CD4-positive, alpha-beta T cell (primary cell): ENCODE measurements at regions not wholly inside any gene's neighbourhood (a gene's known extent, or its start where the extent isn't known, plus 50 kb on each side); places are given as distances from the start of the nearest gene placed in this dataset.

Source experiments
- ATAC-seq: fragments of 200-7000 bp; cut with Tn5 transposase; one replicate; pipeline ENCODE4 v1.10.0; 2022; ENCODE audit warnings: mild to moderate bottlenecking; ENCODE audit not compliant: poor library complexity
- CTCF ChIA-PET: fragments of 350-600 bp; sonication (Branson Sonifier 250); formaldehyde crosslinking; loops from one replicate; lab custom pipeline; 2021; ENCODE audit warnings: antibody characterized with exemption, inconsistent platforms; lab: Charles Lee
- POLR2A ChIA-PET: fragments of 350-600 bp; sonication (Branson Sonifier 250); formaldehyde crosslinking; loops from one replicate; lab custom pipeline; 2021; ENCODE audit warnings: antibody characterized with exemption, inconsistent platforms; lab: Charles Lee
- DNase-seq, 14 experiments: peaks; one replicate each; pipeline ENCODE4 v3.0.0-alpha.2; 2013 to 2020; ENCODE audit warnings: mixed read lengths in 2 of 14
- H3K27ac ChIP-seq, 2 donors: one replicate each; pipeline versions ENCODE4 v1.5.1 to v1.7.0; 2013; ENCODE audit warnings: low read length in 2 of 2, low read depth in 1 of 2, mild to moderate bottlenecking in 1 of 2
- H3K27me3 ChIP-seq, 2 experiments: 1 replicate in 1 of 2; 2 replicates in 1 of 2; pipeline versions ENCODE4 v1.6.1 to v1.7.0; 2013; ENCODE audit warnings: low read length in 2 of 2, control low read depth in 1 of 2, mild to moderate bottlenecking in 1 of 2, moderate library complexity in 1 of 2; ENCODE audit not compliant: insufficient read depth in 2 of 2, control insufficient read depth in 1 of 2
- H3K36me3 ChIP-seq: one replicate; pipeline ENCODE4 v1.6.1; 2013; ENCODE audit warnings: low read length, control low read depth; ENCODE audit not compliant: insufficient read depth
- H3K4me1 ChIP-seq: one replicate; pipeline ENCODE4 v1.6.1; 2013; ENCODE audit warnings: low read length, control low read depth; ENCODE audit not compliant: insufficient read depth
- H3K4me3 ChIP-seq: one replicate; pipeline ENCODE4 v1.5.1; 2013; ENCODE audit warnings: mild to moderate bottlenecking, low read length, moderate library complexity
- H3K9me3 ChIP-seq, 2 experiments: 1 replicate in 1 of 2; 2 replicates in 1 of 2; pipeline versions ENCODE4 v1.6.1 to v1.7.0; 2013; ENCODE audit warnings: low read length in 2 of 2, mild to moderate bottlenecking in 2 of 2, control low read depth in 1 of 2, moderate library complexity in 1 of 2; ENCODE audit not compliant: control insufficient read depth in 1 of 2, insufficient read depth in 1 of 2
- H3K27ac Mint-ChIP-seq: one replicate; pipeline ENCODE4 v1.8.0; 2020; ENCODE audit warnings: mixed read lengths
- H3K27me3 Mint-ChIP-seq: one replicate; pipeline ENCODE4 v1.8.0; 2021; ENCODE audit warnings: mixed read lengths
- H3K36me3 Mint-ChIP-seq: one replicate; pipeline ENCODE4 v1.8.0; 2021; ENCODE audit warnings: low read depth, mixed read lengths
- H3K4me1 Mint-ChIP-seq: one replicate; pipeline ENCODE4 v1.8.0; 2021; ENCODE audit warnings: low read depth, mixed read lengths
- H3K4me3 Mint-ChIP-seq: one replicate; pipeline ENCODE4 v1.8.0; 2020; ENCODE audit warnings: mild to moderate bottlenecking, mixed read lengths
- H3K9me3 Mint-ChIP-seq: one replicate; pipeline ENCODE4 v1.8.0; 2020; ENCODE audit warnings: mixed read lengths
- CTCF ChIP-seq: fragments of 200-600 bp; IDR thresholded peaks from one replicate; pipeline ENCODE4 v1.8.0; 2022; ENCODE audit warnings: antibody characterized with exemption, mild to moderate bottlenecking
- intact Hi-C, 2 experiments: fragments of 100-400 bp; cut with DNase I in 1 of 2; cut with micrococcal nuclease in 1 of 2; formaldehyde crosslinking; loops; one replicate each; pipeline versions ENCODE4 v1.15.1 to v1.9.0; 2023 to 2025; cut with DNase I, micrococcal nuclease

DNA sequence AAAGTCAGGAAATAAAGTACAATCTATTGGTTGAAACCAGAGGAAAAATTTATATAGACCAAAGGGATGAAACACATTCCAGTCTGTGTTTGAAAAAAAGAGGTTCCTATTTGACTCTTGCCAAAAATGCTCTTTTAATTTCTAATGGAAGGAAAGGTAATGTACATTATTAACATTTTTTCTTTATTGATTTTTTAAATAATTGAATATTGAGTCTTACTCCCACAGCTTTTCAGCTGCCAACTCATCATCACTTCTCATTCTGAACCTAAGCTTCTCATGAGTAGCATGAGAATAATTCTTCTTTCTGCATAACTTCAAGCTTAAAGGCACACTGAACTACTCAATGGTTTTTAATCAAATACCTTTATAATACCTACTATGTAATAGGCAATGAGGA, 49.8 kb upstream of the FHIP2A start:
- DNase-seq (no peak), ATAC-seq (no peak)
- no peaks in the 10 kb centered on the region for H3K9me3 Mint-ChIP-seq
- no peaks in the 10 kb centered on the region for H3K36me3 Mint-ChIP-seq
- peaks cover 15% of the 10 kb centered on the region for H3K27me3 Mint-ChIP-seq
- no peaks in the 10 kb centered on the region for H3K9me3 ChIP-seq
- H3K27ac Mint-ChIP-seq = no peak overlapping the region
- H3K4me1 Mint-ChIP-seq = peaks cover 22% of the 10 kb centered on the region
- H3K4me1 ChIP-seq = peaks cover 11% of the 10 kb centered on the region
- peaks cover 6 to 9% of the 10 kb centered on the region in 2 experiments for H3K27me3 ChIP-seq
- H3K27ac ChIP-seq = no peak overlapping the region
- ChIA-PET CTCF (no interaction called here), POLR2A (interaction anchor here (1.0 kb wide), 1 partner anchor 228 kb away, joined by 3 read pairs; no protein-coding TSS in a partner anchor)
- intact Hi-C loops = no loop called here
- no peak for TF ChIP-seq CTCF
- no peak overlapping the region for H3K4me3 Mint-ChIP-seq
- no peak overlapping the region for H3K4me3 ChIP-seq
- no peaks in the 10 kb centered on the region for H3K36me3 ChIP-seq
